HT1080 (cell line): ENCODE measurements at regions not wholly inside any gene's neighbourhood (a gene's known extent, or its start where the extent isn't known, plus 50 kb on each side); places are given as distances from the start of the nearest gene placed in this dataset. TPM values are rescaled to one million over a fixed set of nuclear protein-coding genes. Genes with fewer than 3 reads are reported as not detected.

Experiments used
- DNase-seq: peaks from one replicate; pipeline ENCODE4 v3.0.0-alpha.2; 2015; ENCODE audit warnings: low read depth
- small RNA-seq: library from RNA; depleted of rRNA; stranded (forward); fragments of <200 nt; gene quantifications from one replicate; pipeline ENCODE3, GENCODE V24; 2014

DNA sequence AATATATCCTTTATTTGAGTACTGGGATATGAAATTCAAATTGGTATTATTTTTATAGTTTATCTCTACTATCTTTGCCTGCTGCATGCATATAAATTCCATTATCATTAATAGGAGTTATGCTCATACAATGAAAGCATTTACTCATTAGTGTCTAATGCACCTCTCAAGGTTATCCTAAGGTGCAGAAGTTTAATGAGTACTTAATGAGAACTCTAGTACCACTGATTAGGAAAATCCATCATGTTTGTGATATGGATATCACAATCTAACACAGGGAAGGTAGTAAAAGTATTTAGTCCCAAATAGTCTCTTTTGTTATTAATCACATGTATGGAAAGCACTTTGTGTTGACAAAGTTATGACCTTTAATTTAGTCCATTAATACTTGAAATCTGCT is 77.2 kb upstream of the SLC10A2 start:
- no peak for DNase-seq

DNA sequence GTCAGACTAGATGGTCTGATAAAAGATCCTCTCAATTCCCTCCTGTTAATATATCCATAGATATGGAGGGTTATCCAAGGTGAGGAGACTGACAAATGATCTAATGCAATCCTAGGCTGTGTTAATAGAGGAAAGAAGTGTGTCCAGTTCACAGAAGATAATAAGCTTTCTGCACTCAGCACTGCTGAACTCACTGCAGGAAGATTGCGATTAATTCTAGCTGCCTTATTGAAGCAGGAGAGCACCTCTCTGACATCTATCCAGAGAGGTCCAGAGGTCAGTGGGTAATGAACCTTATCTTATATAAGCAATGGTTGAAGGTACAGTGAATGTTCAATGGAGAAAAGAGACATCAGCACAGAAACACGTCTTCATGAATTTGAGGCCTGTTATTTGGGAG is 75.9 kb upstream of the SLC10A2 start:
- no peak for DNase-seq

DNA sequence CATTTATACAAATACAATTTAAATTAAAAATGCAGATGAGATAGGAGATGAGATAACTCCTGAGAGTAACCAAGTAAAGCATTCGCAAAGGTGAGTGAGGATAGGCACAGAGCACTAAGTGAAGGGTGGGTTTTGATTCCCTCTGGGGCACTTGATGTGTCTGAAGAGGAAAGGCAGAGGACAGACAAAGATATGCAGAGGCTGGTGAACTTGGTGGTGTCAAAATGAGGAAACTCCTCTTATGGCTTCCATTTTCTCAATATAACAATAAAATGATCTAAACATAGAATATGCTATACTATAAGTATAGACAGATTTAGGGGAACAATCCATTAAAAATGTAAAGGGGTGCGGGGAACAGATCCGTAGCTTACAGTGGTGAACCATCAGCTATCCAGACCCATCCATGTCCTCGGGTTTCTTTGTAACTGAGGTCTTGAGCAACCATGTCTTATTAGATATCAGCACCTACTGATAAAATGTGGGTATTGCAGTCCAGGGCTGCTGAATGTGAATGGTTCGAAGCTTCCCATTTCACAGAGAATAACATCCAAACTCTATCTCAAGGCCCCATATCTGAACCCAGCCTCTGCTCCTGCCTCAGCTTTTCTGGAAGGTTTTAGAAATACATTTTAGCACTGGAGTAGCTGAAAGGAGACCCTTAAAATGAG is 73.9 kb upstream of the SLC10A2 start:
- DNase-seq = peak; percentile 50

DNA sequence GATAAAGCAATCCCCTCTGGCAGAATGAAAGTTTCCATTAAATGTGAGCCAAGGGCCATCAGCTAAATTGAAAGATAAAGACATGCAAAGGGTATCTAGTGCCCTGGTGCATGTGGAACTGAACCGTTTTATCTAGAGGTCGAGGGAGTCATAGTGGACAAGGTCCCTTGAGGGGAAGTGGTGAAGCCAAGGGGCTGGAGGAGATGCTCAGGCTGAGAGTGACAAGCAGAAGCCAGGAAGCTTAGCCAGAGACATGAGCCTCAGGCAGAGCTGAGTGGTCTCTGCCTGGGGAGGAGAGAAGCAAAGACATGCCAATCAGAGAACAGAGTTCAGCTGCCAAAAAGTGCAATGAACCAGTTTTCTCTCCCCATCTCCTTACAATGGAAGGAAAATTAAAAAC is 68.1 kb upstream of the SLC10A2 start:
- DNase-seq = no peak

DNA sequence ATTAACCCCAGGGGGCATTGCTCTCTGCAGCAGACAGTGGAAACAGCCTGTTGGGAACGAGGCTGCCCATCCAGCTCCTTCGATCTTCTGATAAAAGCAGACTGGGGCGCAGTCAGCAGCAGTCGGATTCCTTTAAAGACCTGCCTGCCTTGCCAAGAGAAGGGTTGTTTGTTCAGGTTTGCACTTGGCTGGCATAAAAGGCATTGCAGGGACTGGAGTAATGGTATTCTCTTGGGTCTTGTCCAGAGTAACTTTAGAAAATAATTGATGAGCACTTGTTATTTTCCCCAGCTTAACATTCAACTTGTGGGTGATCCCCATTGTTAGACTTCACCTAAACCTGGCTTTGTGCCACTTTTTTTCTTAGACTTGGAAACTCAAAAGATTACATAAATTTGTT is 67.3 kb upstream of the SLC10A2 start:
- no peak for DNase-seq

DNA sequence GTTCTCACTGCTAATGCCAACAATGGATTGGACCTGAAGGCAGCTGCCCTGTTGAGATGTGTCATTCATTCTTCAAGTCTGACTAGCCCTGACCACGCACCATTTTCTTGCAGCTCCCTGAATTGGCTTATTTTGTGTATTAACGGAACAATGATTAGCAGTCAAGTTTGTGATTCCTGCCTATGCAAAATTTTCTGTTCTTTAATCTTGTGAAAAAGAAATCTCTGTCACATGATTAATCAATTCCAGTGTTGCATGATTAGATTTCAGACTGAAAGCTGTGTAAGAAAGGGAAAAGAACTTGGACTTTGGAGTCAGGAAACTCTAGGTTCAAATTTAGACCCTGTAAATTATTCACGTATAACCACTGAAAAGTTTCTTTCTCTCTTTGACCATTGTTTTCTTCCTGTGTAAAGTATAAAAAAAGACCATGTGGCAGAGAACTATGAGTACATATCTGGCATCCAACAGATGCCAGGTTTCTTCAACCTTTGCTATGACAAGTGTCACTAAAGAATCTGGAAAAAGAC is 64.5 kb upstream of the SLC10A2 start:
- peak; percentile 45 for DNase-seq

DNA sequence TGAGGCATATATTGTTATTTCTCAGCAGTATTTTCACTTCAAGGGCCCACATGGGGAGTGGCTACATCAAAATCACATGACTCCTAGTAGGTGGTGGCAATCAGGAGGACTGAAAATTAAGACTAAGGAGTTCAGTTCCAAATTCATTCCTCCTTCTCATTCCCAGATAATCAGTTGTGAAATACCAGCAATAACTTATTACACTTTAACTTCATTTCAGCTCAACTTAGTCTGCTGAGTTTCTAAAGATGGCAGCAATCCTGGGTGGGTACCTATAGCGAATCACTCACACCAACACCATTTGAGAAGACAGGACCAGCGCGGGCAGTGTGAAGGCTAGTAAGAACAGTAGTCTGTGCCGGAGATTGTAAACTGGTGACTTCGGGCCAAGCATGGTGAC is 63.9 kb upstream of the SLC10A2 start:
- DNase-seq = no peak

Small RNA genes lying in the stretch of these regions (small RNA-seq; reads per million reads assigned to genes)
- gene RF00402 = not detected
- not detected for gene RF02090
- gene RF02091 = not detected
- not detected for gene RNA5SP38
